ENCODE measurements at regions not wholly inside any gene's neighbourhood (a gene's known extent, or its start where the extent isn't known, plus 50 kb on each side); places are given as distances from the start of the nearest gene placed in this dataset.
"Not testable (repeated sequence)": the region's sequence is repeated elsewhere in the genome, so short reads cannot be mapped to it uniquely, and the experiment has no call there.

DNA sequence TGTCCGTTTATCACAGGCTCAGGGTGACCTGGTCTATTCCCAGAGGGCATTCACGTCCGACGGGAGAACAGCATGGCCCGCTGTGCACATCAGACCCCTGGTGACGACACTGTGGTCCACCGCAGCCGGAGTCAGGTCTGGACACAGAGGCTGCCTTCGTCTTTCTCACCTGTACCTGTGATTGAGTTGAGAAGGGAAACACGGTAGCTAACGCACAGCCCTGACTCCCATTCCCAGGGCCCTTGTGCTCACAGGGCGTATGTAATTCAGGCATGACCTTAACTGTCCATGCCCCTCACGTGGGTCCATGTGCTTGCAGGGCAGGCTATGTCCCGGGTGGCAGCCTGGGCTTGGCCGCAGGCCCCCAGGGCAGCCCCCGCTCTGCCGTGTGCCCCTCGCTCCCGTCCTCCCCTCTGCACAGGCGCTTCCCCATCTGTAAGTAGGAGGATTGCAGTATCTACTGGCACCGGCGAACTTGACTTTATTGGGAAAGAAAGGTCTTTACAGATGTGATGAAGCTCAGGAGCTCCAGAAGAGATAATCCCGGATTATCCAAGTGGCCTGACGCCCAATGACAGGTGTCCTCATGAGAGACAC, 221.3 kb upstream of the TCERG1L start:
- DNase-seq (ENCODE audit: low spot score), result no peak

DNA sequence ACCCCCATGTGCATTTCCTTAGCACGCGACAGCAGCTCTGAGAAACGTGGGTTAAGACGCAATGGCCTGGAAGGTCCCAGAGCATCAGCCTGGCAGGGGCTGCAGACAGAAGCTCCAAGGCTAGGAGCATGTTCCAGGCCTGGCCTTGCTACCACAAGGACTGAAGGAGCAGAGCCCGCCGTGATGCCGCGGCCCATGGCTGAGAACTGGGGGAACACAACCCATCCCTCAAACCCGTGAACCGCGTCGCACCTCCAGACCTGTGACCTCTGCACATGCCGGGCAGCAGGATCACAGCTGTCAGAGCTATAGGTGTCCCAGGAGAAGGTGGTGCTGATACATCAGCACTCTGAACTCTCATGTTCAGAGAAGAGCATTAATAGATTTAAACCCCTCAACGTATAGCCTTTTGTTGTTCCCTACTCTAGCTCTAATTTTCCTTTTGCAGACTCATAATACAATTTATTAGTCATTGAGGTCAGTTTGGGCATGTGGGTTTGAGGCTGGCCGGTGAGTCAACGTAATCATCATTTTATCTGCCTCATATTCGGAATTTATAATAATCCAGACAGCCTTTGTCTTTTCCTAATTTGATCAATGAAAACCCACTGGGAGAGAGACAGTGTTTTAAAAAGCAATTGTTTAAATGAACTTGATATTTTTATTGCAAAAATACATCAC, 222.5 kb upstream of the TCERG1L start:
- no peak for DNase-seq (ENCODE audit: low spot score)

DNA sequence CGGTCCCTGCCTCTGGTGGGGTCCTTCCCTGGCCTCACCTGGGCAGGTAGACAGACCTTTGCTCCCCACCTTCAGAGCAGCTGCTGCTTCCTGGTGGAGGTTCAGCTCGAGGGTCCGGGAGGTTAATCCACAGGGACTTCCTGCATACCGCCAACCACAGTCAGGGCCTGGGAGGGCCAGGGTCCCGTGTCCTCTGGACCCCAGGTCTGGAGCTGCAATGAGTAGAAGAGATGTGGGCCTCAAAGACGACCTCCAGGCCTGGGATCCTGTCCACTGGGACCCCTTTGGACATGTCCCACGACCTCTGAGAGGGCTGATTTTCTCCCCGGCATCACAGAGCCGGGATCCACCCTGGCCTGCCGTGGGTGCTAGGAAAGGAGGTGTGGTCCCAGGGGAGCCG, 223.3 kb upstream of the TCERG1L start:
- no peak for DNase-seq (ENCODE audit: low spot score)

DNA sequence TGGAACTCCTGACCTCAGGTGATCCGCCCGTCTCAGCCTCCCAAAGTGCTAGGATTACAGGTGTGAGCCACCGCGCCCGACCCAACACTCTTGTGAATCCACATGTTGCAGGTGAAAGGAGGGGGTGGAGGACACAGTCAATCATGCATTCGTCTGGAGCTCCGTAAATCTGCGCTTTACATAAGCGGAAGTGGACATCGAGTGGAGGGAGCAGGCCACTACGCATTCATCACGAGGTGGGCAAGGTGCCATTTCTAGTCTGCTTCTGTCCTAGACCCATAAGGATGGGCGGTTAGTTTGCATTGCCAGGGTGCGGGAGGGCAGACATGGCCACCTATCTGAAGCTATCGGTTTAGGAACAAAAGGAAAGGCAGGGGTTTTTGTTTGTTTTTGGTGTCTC, 225.2 kb upstream of the TCERG1L start:
- no peak for DNase-seq (ENCODE audit: low spot score)

DNA sequence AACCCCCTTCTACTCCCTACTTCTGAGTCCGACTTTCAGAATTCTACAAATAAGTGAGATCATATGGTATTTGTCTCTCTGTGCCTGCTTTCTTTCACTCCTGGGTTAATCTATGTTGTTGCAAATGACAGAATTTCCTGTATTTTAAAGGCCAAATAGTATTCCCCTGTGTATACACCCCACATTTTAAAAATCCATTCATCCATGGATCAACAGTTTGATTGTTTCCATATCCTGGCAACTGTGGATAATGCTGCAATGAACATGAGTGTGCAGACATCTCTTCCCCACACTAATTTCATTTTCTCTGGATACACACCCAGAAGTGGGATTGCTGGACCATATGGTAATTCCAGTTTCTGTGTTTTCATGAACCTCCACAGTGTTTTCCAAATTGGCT, 225.8 kb upstream of the TCERG1L start:
- DNase-seq (ENCODE audit: low spot score), result no peak

DNA sequence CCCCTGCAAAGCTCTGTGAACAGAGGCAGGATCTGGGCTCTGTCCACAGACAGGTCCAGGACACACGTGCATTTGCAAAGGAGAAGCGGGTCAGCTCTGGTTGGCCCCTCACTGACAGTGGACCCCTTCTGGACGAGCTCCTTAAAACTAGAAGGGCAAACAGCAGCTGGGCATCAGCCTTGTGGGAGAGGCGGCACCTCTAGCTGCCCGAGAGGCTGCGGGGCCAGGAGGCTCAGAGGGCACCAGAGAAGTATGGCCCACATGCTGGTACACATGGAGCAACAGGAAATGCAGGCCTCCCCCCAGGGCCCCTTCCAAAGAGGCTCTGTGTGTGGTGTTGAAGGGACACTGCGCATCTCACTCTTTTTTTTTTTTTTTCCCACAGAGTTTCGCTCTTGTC, 233.0 kb upstream of the TCERG1L start:
- no peak for DNase-seq (ENCODE audit: low spot score)

DNA sequence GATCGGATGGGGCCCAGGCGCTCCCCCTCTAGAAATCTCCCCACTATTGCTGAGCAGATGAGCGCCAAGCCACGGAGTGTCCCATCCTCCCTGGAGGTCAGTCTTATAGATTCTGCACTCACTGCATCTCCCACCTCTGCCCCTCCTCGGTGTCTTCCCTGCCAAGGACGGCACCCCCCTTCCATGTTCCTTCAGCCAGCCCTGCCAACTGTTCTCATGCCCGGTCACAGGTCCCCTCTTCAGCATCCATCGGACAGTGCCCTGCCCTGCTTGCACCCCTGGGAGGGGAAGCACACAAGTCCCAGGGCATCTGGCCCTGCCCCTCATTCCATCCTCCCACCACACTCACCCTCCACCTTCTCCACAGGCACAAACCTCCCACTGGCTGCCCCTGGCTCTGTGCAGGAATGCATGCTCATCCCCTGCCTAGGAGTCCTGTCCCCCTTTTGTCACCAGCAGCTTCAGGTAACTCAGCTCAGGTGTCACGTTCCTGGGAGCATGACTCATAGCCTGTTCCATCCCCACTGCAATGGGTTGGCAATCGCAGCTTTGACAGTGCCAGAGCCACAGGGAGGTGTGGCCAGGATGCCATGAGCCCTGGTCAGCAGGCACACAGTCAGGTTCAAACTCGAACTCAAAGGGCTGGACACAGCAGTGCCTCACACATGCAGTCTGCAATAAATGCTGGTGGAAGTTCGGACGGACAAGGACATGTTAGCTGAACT, 234.7 kb upstream of the TCERG1L start:
- no peak for DNase-seq (ENCODE audit: low spot score)

DNA sequence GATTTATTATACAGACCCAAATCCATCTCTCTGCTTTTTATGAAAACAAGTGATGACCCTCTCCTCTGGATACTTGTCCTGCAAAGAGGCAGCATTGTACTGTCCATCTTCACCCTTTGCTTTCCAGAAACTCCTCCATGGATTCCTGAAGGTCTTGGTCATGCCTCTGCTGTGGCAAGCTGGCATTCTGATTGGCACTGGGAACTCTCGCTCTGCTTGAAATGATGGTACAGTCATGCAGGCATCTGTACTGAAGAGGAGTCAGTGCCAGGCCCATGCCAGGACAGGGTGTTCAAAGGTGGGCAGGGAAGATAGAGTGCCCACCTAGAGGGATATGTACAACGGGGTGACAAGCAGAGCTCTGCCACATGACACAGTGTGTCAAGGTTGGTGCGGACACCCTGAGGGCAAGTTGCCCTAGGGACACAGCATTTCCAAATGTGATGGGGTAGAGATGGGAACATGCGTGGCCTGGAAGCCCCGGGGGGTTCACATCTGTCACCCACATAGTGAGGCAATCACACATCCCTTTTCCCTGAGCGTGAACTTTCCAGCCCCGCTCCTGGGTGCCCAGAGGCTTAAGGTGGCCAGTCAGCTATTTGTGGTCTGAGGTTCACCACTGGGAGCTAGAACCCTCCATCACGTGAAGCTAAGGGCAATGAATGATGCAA, 235.7 kb upstream of the TCERG1L start:
- no peak for DNase-seq (ENCODE audit: low spot score)

DNA sequence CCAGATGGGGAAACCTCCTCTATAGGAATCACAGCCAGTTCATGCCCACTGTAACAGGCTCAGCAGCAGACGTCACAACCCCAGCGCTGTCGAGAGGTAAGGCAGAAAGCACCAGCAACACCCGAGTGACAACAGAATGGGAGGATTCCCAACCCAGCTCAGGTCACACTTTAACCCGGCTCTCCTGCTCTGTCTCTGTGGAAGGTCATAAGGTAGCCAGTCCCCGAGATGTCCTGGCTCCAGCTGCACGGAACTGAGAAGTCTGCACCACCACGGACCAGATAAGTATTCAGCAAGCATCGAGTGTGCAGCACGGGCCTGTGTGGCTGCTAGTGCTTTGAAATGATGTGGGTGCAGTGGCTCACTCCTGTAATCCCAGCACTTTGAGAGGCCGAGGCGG, 236.7 kb upstream of the TCERG1L start:
- no peak for DNase-seq (ENCODE audit: low spot score)

DNA sequence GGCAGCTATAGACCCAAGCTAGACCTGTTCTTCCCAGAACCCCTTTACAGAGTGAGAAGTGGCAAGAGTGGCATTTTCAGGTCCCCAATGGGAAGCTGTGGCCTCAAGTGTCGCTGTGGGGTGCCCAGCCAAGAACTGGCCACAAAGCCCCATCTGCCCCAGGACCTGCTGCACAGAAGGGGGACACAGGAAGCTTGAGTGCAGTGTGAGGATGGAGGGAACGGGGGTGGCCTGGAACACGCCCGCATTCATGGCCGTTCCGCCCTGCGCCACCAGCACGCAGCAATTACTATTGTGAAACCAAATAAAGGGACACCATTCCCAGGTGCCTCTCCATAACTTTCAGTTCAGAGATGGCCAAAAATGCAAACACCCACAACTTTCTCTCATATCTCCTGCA, 237.6 kb upstream of the TCERG1L start:
- DNase-seq (ENCODE audit: low spot score), result no peak

DNA sequence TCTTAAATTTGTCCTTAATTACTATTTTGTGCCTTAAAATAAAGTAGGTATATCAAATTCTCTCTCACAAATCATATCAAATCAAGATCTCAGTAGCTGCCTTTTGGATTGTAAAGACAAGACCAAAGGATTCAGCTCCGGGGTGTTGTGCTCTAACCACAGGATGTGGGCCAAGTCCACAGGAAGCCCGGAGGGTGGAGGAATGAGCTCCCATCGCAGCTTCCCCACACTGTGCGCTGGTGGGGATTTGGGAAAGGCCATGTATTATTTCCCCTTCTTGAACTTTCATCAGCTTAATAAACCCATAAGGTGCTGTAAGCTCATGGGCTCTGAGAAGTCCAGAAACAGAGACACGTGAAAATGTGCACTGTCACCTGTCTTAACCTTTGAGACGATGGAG, 241.6 kb upstream of the TCERG1L start:
- no peak for DNase-seq (ENCODE audit: low spot score)

DNA sequence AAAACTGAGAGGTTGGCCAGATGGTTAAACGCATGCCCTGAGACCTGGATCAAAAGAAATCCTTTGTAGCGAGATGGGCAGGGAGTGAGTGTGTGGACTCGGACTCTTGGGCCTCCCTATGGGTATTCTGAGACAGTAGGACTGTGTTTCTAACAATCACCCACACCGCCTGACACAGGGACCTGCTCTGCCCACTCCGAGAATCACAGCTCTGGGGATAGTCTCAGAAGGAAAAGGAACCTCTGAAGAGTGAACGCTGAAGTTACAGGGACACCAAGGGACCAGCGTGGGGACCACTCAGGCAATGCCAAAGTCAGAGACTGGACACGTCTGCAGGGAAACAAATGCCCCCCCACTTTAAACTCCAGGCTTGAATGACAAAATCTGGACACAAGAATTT, 242.1 kb upstream of the TCERG1L start:
- DNase-seq (ENCODE audit: low spot score), result no peak

DNA sequence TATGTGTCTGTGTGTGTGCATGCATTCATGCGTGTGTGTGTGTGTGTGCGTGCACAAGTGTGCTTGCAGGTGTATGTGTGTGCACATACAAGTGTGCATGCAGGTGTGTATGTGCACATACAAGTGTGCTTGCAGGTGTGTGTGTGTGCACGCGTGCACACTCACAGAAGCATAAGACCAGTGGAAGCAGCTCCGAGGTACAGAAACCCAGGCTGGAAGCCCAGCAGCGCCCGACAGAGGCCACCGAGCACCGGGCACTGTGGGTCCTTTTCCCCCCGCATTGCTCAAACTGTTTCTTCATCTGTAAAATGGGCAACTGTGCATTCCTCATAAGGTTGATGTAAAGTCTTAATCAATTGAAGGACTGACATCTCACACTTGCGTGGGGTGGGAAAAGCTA, 243.3 kb upstream of the TCERG1L start:
- no peak for DNase-seq (ENCODE audit: low spot score)

DNA sequence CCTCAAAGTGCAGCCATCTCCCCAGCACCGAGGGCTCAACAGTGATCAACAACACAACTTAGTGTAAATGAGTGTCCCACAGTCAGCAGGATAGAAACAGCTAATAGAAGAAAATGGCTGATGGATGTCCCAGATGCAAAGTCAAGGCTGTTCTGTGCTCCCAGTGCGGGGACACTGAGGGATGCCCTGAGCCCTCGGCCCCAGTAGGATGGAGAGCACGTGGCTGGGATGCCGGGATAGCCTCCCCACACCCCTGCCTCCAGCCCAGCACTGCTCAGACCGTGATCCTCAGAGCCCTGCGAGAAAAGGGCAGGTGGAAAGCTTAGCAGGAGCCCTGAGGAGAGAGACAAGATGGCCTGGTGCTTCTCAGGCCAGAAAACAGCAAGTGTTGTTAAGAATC, 243.9 kb upstream of the TCERG1L start:
- DNase-seq (ENCODE audit: low spot score), result no peak

DNA sequence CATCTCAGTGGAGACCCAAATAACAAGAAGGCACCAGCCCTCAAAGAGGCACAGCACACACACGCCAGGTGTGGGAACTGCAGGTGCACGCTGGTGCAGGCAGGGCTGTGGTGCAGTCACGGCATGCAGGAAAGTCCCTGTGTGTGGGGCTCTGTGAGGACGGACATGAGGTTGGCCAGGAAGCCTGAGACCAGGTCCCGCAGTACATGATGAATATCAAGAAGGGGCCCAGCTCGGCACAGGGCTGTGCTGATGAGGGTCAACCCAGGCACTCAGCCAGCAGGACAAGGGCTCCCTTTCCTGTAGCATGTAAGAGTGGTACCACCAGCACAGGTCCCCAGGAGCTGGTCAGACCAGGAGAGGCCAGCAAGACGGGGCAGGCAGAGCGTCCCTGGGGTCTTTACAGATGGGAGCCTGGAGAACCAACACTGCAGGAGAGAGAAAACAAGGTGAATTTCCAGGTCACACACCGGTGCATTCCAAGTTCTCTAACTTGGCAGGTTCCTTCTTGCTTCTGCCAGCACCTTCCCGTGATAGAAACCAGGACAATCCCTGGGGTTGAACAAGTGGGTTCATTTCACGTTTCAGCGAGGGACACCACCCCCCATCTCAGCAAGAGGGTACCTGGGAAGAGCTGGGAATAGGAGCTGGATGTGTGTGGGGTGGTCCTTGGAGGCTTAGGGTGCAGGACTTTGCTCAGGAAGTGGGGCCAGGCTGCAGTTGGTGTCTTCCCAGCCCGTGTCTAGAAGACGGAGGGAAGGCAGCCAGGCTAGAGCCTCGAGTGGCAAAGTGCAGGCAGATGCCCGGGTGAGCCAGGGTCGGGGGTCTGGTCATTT, 244.8 kb upstream of the TCERG1L start:
- no peak for DNase-seq (ENCODE audit: low spot score)

DNA sequence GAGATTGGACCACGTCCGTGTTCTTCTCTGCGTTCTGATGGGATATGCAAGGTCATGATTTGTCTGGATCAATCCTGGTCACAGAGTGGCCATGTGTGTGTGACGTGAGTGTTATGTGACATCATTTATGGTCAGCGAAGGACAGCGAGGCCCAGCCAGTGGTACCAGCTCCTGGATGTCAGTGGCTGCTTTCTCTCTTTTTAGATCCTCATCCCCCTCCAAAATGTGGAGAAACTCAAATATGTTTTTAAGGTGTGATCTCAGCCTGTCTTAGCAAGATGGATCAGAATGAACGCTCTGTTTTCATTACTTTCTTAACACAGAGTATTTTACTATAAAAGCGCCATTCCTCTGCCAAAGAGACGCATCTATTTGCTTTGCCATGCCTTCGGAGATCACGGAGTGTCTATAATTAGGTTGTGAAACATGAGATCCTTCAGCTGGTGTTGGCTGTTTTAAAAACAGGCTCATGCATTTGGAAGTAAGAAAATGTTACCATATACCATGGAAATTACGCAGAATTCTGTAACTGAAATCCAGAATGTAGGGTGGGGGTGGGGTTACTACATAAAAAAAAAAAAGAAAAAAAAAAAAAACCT, 245.5 kb upstream of the TCERG1L start:
- DNase-seq (ENCODE audit: low spot score), result no peak

DNA sequence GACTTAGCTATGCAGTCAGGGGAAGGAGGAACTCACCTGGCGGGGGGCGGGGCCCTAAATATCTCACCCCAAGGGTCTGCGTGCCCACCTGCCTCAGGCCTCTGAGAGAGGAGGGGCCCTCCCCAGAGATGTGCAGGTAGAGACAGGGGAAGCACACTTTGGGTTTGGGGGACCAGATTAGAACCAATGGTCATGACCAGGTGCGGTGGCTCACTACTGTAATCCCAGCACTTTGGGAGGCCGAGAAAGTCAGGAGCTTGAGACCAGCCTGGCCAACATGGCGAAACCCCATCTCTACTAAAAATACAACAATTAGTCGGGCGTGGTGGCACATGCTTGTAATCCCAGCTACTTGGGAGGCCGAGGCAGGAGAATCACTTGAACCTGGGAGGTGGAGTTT, 246.4 kb upstream of the TCERG1L start:
- not testable (repeated sequence) for DNase-seq (ENCODE audit: low spot score)

DNA sequence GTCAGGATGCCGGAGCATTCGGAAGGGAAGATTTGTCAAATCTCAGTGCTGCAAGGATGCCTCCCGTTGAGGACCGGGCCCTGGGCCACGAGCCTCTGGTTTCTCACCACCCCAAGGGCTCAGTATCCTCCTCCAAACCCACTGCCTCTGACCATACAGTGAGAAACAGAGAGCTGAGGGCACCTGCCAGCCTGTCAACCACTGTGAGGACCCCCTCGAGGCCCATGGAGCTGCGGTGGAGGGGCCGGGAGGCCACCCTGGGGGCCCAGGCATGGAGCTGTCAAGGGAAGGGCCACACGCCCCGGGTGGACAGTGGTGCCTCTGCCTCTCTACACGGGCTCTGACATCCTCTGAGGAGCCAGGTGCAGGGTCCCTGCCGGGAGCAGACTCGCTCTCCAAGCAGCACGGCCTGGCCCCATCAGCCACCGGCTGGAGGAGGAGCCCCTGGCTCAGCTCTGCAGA, 248.0 kb upstream of the TCERG1L start:
- DNase-seq (ENCODE audit: low spot score), result no peak

DNA sequence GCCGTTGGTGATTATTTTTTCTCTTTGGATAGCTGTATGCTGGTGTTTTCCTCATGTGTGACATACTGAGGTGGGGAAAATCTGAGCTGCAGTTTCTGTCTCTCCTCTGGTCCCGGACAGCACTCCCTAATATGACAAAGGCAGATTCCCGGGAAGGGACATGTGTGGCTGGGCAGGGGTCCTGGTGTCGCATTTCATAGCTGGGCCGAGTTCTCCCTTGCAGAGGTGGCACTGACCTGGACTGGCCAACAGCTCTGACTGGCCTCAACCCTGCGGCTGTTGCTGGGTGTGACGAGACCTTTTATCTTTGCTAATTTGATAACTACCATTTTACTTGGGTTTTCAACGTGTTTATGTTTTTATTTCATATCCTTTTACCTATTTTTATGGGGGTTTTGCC, 248.6 kb upstream of the TCERG1L start:
- DNase-seq (ENCODE audit: low spot score), result no peak

DNA sequence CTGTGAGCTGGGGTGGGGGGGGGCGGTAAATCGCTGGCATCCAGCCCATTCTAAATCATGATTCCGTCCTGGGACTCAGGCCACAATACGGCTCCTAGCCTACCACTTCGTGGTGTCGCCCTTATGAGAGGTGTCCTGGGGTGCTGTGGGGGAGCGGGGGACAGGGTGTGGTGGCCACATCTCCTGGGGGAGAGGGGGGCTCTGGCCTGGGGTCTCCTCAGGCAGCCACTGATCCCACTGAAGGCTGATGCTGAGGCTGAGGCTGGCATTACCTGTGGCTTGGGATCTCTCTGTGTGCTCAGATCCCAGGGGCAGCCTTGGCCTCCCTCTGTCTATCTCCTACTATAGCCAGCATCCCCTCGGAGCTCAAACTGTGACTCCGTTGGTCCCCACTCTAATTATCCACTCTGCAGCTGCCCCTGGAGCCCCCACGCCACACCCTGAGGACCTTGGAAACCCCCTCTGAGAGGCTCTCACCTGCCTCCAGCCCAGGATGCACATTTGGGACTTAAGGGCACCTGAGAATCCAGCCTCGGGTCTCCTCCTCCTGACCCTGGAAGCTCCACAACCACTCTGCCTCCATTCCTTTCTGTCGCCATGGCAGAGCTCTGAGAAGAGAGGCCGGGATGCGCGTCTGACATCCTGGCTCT, 249.3 kb upstream of the TCERG1L start:
- no peak for DNase-seq (ENCODE audit: low spot score)

DNA sequence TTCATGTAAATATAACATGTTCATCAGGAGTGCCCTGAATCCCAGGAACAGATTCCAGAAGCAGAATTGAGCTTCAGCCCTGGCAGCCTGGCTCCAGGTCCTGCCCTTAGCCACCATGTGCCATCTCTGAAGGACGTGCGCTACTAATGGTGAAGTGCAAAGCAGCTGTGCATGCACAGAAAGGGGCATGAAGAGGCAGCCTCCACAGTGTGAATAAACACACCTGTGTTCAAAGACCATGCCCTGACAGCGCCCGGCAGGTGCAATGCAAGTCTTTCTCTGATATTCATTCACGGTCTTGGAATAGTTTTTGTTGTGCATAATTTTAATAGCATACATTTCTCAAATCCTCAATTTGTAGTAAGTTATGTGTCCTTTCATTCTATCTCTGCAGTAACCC, 250.4 kb upstream of the TCERG1L start:
- DNase-seq (ENCODE audit: low spot score), result no peak
